ENCODE measurements at regions not wholly inside any gene's neighbourhood (a gene's known extent, or its start where the extent isn't known, plus 50 kb on each side); places are given as distances from the start of the nearest gene placed in this dataset.

GRCh38 chr16:65534121-65534528 is 412.3 kb upstream of the CDH11 start:
- Mint-ChIP-seq H3K36me3 (ENCODE audit: low read depth) (no peaks in the 10 kb centered on the region), H3K4me1 (no peaks in the 10 kb centered on the region), H3K4me3 (no peak overlapping the region), H3K27me3 (ENCODE audit: insufficient read depth) (peaks cover 4% of the 10 kb centered on the region), H3K9me3 (no peaks in the 10 kb centered on the region), H3K27ac (no peak overlapping the region)
- Histone ChIP-seq H3K36me3 (ENCODE audit: control insufficient read depth, insufficient read depth, low read length) (no peaks in the 10 kb centered on the region), H3K27me3 (ENCODE audit: control insufficient read depth, insufficient read depth, low read length, poor library complexity, severe bottlenecking) (no peaks in the 10 kb centered on the region), H3K4me3 (ENCODE audit: low read length) (no peak overlapping the region), H3K4me1 (ENCODE audit: control insufficient read depth, insufficient read depth, low read length) (no peaks in the 10 kb centered on the region), H3K9ac (ENCODE audit: extremely low read depth, low read length, poor library complexity, severe bottlenecking) (no peak overlapping the region), H3K9me3 (ENCODE audit: control insufficient read depth, low read length) (no peaks in the 10 kb centered on the region), H3K27ac (ENCODE audit: low read depth, low read length) (no peak overlapping the region)
- 69 to 96% methylated on average over 2 of the region's 2 CpGs for WGBS, 2 experiments (ENCODE audit: insufficient coverage in 1 of 2, insufficient read length in 1 of 2)
- DNase-seq: no peak
- no peak for TF ChIP-seq CTCF (conservative IDR thresholded peaks at IDR 0.05)

- Mint-ChIP-seq H3K9me3 (no peaks in the 10 kb centered on the region), H3K36me3 (ENCODE audit: low read depth) (no peaks in the 10 kb centered on the region), H3K27me3 (ENCODE audit: insufficient read depth) (peaks cover 3% of the 10 kb centered on the region), H3K4me1 (no peaks in the 10 kb centered on the region), H3K4me3 (no peak overlapping the region), H3K27ac (no peak overlapping the region)
- no peak for TF ChIP-seq CTCF (conservative IDR thresholded peaks at IDR 0.05)
- DNase-seq: no peak
- Histone ChIP-seq H3K9ac (ENCODE audit: extremely low read depth, low read length, poor library complexity, severe bottlenecking) (no peak overlapping the region), H3K4me3 (ENCODE audit: low read length) (no peak overlapping the region), H3K36me3 (ENCODE audit: control insufficient read depth, insufficient read depth, low read length) (no peaks in the 10 kb centered on the region), H3K27me3 (ENCODE audit: control insufficient read depth, insufficient read depth, low read length, poor library complexity, severe bottlenecking) (no peaks in the 10 kb centered on the region), H3K9me3 (ENCODE audit: control insufficient read depth, low read length) (no peaks in the 10 kb centered on the region), H3K4me1 (ENCODE audit: control insufficient read depth, insufficient read depth, low read length) (no peaks in the 10 kb centered on the region), H3K27ac (ENCODE audit: low read depth, low read length) (no peak overlapping the region)
- WGBS, 2 experiments (ENCODE audit: insufficient coverage in 1 of 2, insufficient read length in 1 of 2): 88 to 100% methylated on average over 1 to 2 of the region's 2 CpGs
These were observed 411.0 kb upstream of the CDH11 start for GRCh38 chr16:65532846-65533245.

GRCh38 chr16:65532258-65532657 is 410.4 kb upstream of the CDH11 start:
- H3K27ac ChIP-seq (ENCODE audit: low read depth, low read length): no peak overlapping the region
- no peak for DNase-seq
- H3K4me1 ChIP-seq (ENCODE audit: control insufficient read depth, insufficient read depth, low read length): no peaks in the 10 kb centered on the region
- WGBS, 2 experiments (ENCODE audit: insufficient coverage in 1 of 2, insufficient read length in 1 of 2): 56 to 85% methylated on average over 4 to 6 of the region's 6 CpGs
- H3K4me3 Mint-ChIP-seq: no peak overlapping the region
- no peak overlapping the region for H3K4me3 ChIP-seq (ENCODE audit: low read length)
- H3K36me3 ChIP-seq (ENCODE audit: control insufficient read depth, insufficient read depth, low read length): no peaks in the 10 kb centered on the region
- H3K27me3 ChIP-seq (ENCODE audit: control insufficient read depth, insufficient read depth, low read length, poor library complexity, severe bottlenecking): no peaks in the 10 kb centered on the region
- no peaks in the 10 kb centered on the region for H3K9me3 Mint-ChIP-seq
- no peak overlapping the region for H3K9ac ChIP-seq (ENCODE audit: extremely low read depth, low read length, poor library complexity, severe bottlenecking)
- no peaks in the 10 kb centered on the region for H3K4me1 Mint-ChIP-seq
- TF ChIP-seq CTCF (conservative IDR thresholded peaks at IDR 0.05): no peak
- peaks cover 3% of the 10 kb centered on the region for H3K27me3 Mint-ChIP-seq (ENCODE audit: insufficient read depth)
- H3K27ac Mint-ChIP-seq: no peak overlapping the region
- H3K36me3 Mint-ChIP-seq (ENCODE audit: low read depth): no peaks in the 10 kb centered on the region
- H3K9me3 ChIP-seq (ENCODE audit: control insufficient read depth, low read length): no peaks in the 10 kb centered on the region

Measured in endodermal cell (in vitro differentiated cells).